ENCODE measurements at regions not wholly inside any gene's neighbourhood (a gene's known extent, or its start where the extent isn't known, plus 50 kb on each side); places are given as distances from the start of the nearest gene placed in this dataset.
"Not testable (repeated sequence)": the region's sequence is repeated elsewhere in the genome, so short reads cannot be mapped to it uniquely, and the experiment has no call there.

- Mint-ChIP-seq H3K4me1 (no peaks in the 10 kb centered on the region), H3K36me3 (ENCODE audit: low read depth) (no peaks in the 10 kb centered on the region), H3K4me3 (no peak overlapping the region), H3K27ac (no peak overlapping the region), H3K27me3 (no peaks in the 10 kb centered on the region), H3K9me3 (no peaks in the 10 kb centered on the region)
- DNase-seq = no peak
- POLR2A ChIA-PET = no interaction called here
- CTCF ChIA-PET = no interaction called here
These were observed 150.9 kb downstream of the SPRY2 start for GRCh38 chr13:80189889-80190597.

- CTCF ChIA-PET = no interaction called here
- Mint-ChIP-seq H3K27ac (no peak overlapping the region), H3K4me1 (no peaks in the 10 kb centered on the region), H3K27me3 (no peaks in the 10 kb centered on the region), H3K36me3 (ENCODE audit: low read depth) (no peaks in the 10 kb centered on the region), H3K9me3 (no peaks in the 10 kb centered on the region), H3K4me3 (no peak overlapping the region)
- POLR2A ChIA-PET = no interaction called here
- DNase-seq = no peak
These were observed 160.1 kb downstream of the SPRY2 start for GRCh38 chr13:80180740-80181355.

DNA sequence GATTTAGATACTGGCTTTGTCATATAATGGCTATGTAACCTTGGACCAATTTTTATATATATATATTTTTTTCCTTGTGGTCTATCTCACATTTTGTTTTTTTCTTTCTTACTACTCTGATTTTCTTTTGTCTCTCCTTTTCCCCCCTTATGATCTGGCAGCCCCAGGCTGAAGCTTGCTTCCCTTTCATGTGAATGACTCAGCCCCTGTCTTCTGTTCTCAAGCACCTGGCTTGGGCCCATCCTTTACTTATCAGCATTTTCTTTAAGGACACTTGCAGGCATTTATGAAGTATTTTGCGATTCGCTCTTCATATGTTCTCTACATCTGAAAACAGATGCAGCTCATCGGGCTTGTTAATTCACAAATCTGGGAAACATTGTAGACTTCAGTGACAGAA, 163.6 kb downstream of the SPRY2 start:
- Mint-ChIP-seq H3K27ac (no peak overlapping the region), H3K4me1 (no peaks in the 10 kb centered on the region), H3K4me3 (no peak overlapping the region), H3K9me3 (no peaks in the 10 kb centered on the region), H3K36me3 (ENCODE audit: low read depth) (no peaks in the 10 kb centered on the region), H3K27me3 (no peaks in the 10 kb centered on the region)
- ChIA-PET POLR2A (no interaction called here), CTCF (no interaction called here)
- no peak for DNase-seq

GRCh38 chr13:80173224-80173623, 167.7 kb downstream of the SPRY2 start:
- ChIA-PET CTCF (no interaction called here), POLR2A (no interaction called here)
- Mint-ChIP-seq H3K9me3 (no peaks in the 10 kb centered on the region), H3K27ac (no peak overlapping the region), H3K36me3 (ENCODE audit: low read depth) (no peaks in the 10 kb centered on the region), H3K4me3 (no peak overlapping the region), H3K27me3 (no peaks in the 10 kb centered on the region), H3K4me1 (no peaks in the 10 kb centered on the region)
- DNase-seq = no peak

GRCh38 chr13:80171096-80171495, 169.8 kb downstream of the SPRY2 start:
- ChIA-PET POLR2A (no interaction called here), CTCF (no interaction called here)
- H3K27ac Mint-ChIP-seq = no peak overlapping the region
- H3K9me3 Mint-ChIP-seq = no peaks in the 10 kb centered on the region
- no peak overlapping the region for H3K4me3 Mint-ChIP-seq
- no peak for DNase-seq
- no peaks in the 10 kb centered on the region for H3K4me1 Mint-ChIP-seq
- H3K36me3 Mint-ChIP-seq (ENCODE audit: low read depth) = no peaks in the 10 kb centered on the region
- no peaks in the 10 kb centered on the region for H3K27me3 Mint-ChIP-seq

DNA sequence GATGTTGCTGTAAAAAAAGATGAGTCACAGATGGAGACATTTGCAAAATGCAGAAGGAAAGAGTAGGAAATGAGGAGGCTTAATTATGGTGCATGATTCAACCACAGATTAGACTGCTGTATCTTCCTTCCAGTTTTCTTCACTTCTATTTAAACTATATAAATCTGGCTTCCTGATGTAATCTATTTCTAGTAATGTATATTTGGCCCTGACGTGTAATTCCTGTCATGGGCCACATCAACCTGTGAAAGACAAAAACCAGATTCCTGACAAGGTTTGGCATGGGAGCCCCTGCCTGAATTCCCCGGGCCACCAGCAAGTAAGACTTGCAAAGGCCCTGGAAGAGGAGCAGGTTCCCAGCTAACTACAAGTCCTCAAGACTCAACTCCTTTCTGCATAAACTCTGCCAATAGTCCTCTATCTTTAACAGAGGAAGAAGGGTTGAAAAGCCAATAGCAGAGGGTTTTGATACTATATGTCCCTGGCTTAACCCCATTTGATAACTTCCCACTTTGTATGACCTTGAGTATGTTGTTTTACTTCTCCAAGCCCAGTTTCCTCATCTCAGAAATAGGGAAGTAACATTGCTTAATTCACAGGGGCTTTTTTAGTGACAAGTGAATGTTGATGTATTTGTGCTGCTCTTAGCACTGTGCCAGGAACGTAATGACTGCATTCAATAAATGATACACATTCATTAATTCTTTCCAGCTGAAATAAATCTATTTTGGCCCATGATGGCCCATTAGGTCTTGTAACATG, 172.7 kb downstream of the SPRY2 start:
- ChIA-PET CTCF (no interaction called here), POLR2A (no interaction called here)
- Mint-ChIP-seq H3K4me1 (no peaks in the 10 kb centered on the region), H3K27ac (no peak overlapping the region), H3K4me3 (no peak overlapping the region), H3K27me3 (no peaks in the 10 kb centered on the region), H3K9me3 (no peaks in the 10 kb centered on the region), H3K36me3 (ENCODE audit: low read depth) (no peaks in the 10 kb centered on the region)
- DNase-seq = no peak

DNA sequence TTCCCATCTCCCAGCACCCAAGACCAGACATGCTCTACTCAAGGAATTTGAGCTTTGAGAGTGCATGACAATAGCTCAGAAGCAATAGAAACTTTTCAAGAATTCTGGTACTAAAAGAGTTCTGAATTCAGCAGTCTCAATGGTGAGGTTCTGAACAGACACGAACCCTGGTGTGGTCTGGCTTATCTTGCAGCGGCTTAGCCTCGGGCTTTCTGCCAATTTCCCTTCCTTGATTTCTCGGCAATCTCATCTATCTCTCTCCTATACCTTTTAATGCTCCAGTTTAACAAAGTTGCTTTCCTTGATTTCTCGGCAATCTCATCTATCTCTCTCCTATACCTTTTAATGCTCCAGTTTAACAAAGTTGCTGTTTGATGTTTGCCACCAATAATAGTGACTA, 174.6 kb downstream of the SPRY2 start:
- H3K4me3 Mint-ChIP-seq = no peak overlapping the region
- no peak for DNase-seq
- H3K36me3 Mint-ChIP-seq (ENCODE audit: low read depth) = no peaks in the 10 kb centered on the region
- H3K9me3 Mint-ChIP-seq = peaks cover 2% of the 10 kb centered on the region
- no peaks in the 10 kb centered on the region for H3K4me1 Mint-ChIP-seq
- CTCF ChIA-PET = no interaction called here
- POLR2A ChIA-PET = no interaction called here
- no peak overlapping the region for H3K27ac Mint-ChIP-seq
- H3K27me3 Mint-ChIP-seq = no peaks in the 10 kb centered on the region

- no peaks in the 10 kb centered on the region for H3K4me1 Mint-ChIP-seq
- POLR2A ChIA-PET = no interaction called here
- H3K4me3 Mint-ChIP-seq = no peak overlapping the region
- peaks cover 2% of the 10 kb centered on the region for H3K9me3 Mint-ChIP-seq
- H3K27me3 Mint-ChIP-seq = no peaks in the 10 kb centered on the region
- no peaks in the 10 kb centered on the region for H3K36me3 Mint-ChIP-seq (ENCODE audit: low read depth)
- no peak for DNase-seq
- CTCF ChIA-PET = no interaction called here
- H3K27ac Mint-ChIP-seq = no peak overlapping the region
These were observed 176.5 kb downstream of the SPRY2 start for GRCh38 chr13:80164462-80164861.

DNA sequence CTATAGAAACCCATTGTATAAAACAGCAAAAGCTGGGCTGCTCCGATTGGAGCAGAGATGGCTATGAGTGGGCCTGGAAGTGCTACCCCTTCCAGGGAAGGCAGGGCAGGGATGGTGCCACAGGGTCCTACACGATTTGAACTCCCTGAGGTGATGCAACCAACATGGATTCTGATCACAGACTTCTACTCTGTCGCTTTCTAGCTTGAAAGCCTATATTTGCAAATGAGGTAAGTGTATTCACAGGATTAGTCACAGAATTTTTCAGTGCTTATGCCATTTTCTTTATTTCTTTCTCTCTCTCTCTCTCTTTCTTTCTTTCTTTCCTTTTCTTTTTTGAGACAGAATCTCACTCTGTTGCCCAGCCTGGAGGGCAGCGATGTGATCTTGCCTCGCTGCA, 179.0 kb downstream of the SPRY2 start:
- ChIA-PET POLR2A (no interaction called here), CTCF (no interaction called here)

DNA sequence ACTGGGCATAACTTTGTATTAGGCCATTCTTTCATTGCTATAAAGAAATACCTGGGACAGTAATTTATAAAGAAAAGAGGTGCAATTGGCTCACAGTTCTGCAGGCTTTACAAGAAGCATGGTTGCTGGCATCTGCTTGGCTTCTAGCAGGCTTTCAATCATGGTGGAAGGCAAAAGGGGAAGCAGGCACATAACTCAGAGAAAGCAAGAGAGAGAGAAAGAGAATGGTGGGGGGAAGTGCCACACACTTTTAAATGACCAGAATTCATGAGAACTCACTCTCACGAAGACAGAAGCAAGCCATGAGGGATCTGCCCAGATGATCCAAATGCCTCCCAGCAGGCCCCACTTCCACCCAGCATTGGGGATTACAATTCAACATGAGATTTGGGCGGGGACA, 179.7 kb downstream of the SPRY2 start:
- Mint-ChIP-seq H3K27ac (no peak overlapping the region), H3K4me3 (no peak overlapping the region), H3K36me3 (ENCODE audit: low read depth) (no peaks in the 10 kb centered on the region), H3K27me3 (no peaks in the 10 kb centered on the region), H3K9me3 (peaks cover 2% of the 10 kb centered on the region), H3K4me1 (no peaks in the 10 kb centered on the region)
- no peak for DNase-seq
- ChIA-PET CTCF (no interaction called here), POLR2A (no interaction called here)

More for the DNA sequence above, 179.0 kb downstream of the SPRY2 start:
- Mint-ChIP-seq H3K27ac (no peak overlapping the region), H3K4me3 (no peak overlapping the region), H3K4me1 (no peaks in the 10 kb centered on the region), H3K9me3 (peaks cover 2% of the 10 kb centered on the region), H3K27me3 (no peaks in the 10 kb centered on the region), H3K36me3 (ENCODE audit: low read depth) (no peaks in the 10 kb centered on the region)
- no peak for DNase-seq

- peaks cover 2% of the 10 kb centered on the region for H3K9me3 Mint-ChIP-seq
- POLR2A ChIA-PET = no interaction called here
- CTCF ChIA-PET = no interaction called here
- no peak overlapping the region for H3K27ac Mint-ChIP-seq
- no peak overlapping the region for H3K4me3 Mint-ChIP-seq
- no peaks in the 10 kb centered on the region for H3K4me1 Mint-ChIP-seq
- no peaks in the 10 kb centered on the region for H3K36me3 Mint-ChIP-seq (ENCODE audit: low read depth)
- no peak for DNase-seq
- no peaks in the 10 kb centered on the region for H3K27me3 Mint-ChIP-seq
These were observed 180.8 kb downstream of the SPRY2 start for GRCh38 chr13:80160110-80160509.

GRCh38 chr13:80157261-80157932, 183.5 kb downstream of the SPRY2 start:
- H3K4me3 Mint-ChIP-seq = no peak overlapping the region
- ChIA-PET CTCF (no interaction called here), POLR2A (no interaction called here)

DNA sequence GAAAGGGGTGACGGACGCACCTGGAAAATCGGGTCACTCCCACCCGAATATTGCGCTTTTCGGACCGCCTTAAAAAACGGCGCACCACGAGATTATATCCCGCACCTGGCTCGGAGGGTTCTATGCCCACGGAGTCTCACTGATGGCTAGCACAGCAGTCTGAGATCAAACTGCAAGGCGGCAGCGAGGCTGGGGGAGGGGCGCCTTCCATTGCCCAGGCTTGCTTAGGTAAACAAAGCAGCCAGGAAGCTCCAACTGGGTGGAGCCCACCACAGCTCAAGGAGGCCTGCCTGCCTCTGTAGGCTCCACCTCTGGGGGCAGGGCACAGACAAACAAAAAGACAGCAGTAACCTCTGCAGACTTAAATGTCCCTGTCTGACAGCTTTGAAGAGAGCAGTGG, 188.8 kb downstream of the SPRY2 start:
- H3K27ac Mint-ChIP-seq; H3K9me3 Mint-ChIP-seq; H3K27me3 Mint-ChIP-seq; H3K36me3 Mint-ChIP-seq (ENCODE audit: low read depth); H3K4me3 Mint-ChIP-seq; DNase-seq; CTCF ChIA-PET; H3K4me1 Mint-ChIP-seq; POLR2A ChIA-PET: not testable (repeated sequence)

More at GRCh38 chr13:80157261-80157932, 183.5 kb downstream of the SPRY2 start:
- no peaks in the 10 kb centered on the region for H3K36me3 Mint-ChIP-seq (ENCODE audit: low read depth)
- no peak overlapping the region for H3K27ac Mint-ChIP-seq
- no peaks in the 10 kb centered on the region for H3K4me1 Mint-ChIP-seq
- no peak for DNase-seq
- H3K9me3 Mint-ChIP-seq = no peaks in the 10 kb centered on the region
- no peaks in the 10 kb centered on the region for H3K27me3 Mint-ChIP-seq
